GM13976 (cell line): ENCODE measurements at regions not wholly inside any gene's neighbourhood (a gene's known extent, or its start where the extent isn't known, plus 50 kb on each side); places are given as distances from the start of the nearest gene placed in this dataset.
A peak's percentile ranks its signal among the peaks of the same experiment; 100 is the strongest.

Source experiments
- DNase-seq: peaks from one replicate; pipeline ENCODE4 v3.0.0; 2012; ENCODE audit warnings: low spot score
- in situ Hi-C: fragments of 300-500 bp; cut with MboI; formaldehyde crosslinking; loops from one replicate; pipeline ENCODE4 v1.12.0; 2022; ENCODE audit warnings: low sequenced_read_pairs, mixed read lengths, inconsistent platforms; ENCODE audit not compliant: unreplicated experiment
- TF ChIP-seq, protein P1 (sequence below): IDR thresholded peaks from 2 replicates; pipeline ENCODE4 v1.5.1; 2012; ENCODE audit warnings: borderline replicate concordance, mild to moderate bottlenecking; ENCODE audit not compliant: insufficient read depth; ENCODE audit errors: extremely low read depth, missing control alignments, control extremely low read depth

- TF ChIP-seq, protein P1, sequence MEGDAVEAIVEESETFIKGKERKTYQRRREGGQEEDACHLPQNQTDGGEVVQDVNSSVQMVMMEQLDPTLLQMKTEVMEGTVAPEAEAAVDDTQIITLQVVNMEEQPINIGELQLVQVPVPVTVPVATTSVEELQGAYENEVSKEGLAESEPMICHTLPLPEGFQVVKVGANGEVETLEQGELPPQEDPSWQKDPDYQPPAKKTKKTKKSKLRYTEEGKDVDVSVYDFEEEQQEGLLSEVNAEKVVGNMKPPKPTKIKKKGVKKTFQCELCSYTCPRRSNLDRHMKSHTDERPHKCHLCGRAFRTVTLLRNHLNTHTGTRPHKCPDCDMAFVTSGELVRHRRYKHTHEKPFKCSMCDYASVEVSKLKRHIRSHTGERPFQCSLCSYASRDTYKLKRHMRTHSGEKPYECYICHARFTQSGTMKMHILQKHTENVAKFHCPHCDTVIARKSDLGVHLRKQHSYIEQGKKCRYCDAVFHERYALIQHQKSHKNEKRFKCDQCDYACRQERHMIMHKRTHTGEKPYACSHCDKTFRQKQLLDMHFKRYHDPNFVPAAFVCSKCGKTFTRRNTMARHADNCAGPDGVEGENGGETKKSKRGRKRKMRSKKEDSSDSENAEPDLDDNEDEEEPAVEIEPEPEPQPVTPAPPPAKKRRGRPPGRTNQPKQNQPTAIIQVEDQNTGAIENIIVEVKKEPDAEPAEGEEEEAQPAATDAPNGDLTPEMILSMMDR: peak; percentile 36
- DNase-seq: peak; percentile 37
- in situ Hi-C loops: loop anchor here (25.0 kb wide), 1 partner anchor 197 kb away; no protein-coding TSS in a partner anchor
Measured at GRCh38 chr4:89434364-89434988, 126.9 kb upstream of the GPRIN3 start.

DNA sequence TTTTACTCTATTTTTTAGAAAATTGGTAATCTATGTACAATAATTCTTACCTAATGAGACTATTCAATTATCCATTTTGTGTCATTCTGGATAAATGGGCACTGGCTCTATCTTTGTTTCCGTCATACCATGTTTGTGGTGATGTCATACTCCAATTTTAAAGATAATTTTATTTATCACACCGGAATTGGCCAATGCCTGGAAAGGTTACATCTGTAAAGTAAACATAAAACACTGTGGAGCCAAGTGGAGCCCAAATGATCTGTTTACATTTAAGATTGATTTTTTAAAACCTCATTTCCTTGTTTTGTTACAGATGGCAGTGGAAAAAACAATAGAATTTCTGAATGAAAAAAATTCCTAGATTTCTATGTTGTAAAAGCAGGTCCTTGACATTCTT is 120.2 kb upstream of the GPRIN3 start:
- in situ Hi-C loops: loop anchor here (25.0 kb wide), 1 partner anchor 190 kb away; no protein-coding TSS in a partner anchor
- no peak for DNase-seq
- TF ChIP-seq, protein P1: no peak

- TF ChIP-seq, protein P1: no peak
- in situ Hi-C loops: loop anchor here (25.0 kb wide), 1 partner anchor 188 kb away; no protein-coding TSS in a partner anchor
- no peak for DNase-seq
Measured at GRCh38 chr4:89425023-89425422, 117.4 kb upstream of the GPRIN3 start.

DNA sequence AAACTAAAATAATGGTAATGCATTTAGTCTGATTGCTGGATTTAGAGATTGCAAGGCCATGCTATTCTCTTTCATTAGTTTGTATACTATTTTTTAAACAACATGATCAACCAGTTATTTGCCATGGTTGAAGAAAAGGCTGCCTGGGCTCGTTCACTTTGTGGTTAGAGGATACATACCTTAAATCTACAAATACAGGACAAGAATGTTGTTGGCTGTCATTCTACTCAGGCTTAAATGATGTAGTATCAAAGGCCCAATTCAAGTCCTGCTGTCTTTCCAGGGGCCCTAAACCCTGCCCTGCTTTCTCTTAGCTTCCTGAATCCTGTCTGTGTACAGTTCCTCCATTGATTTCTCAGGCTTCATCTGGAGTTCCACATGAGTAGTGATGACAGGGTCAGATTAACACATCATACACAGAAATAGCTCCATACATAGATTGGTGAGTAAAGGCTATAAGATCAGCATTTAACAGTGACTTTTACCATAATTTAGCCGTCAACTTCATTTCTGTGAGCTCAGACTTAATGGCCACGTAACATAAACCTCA is 114.9 kb upstream of the GPRIN3 start:
- in situ Hi-C loops: no loop called here
- TF ChIP-seq, protein P1: no peak

GRCh38 chr4:89420507-89420906 is 112.9 kb upstream of the GPRIN3 start:
- TF ChIP-seq, protein P1: no peak
- in situ Hi-C loops: no loop called here
- no peak for DNase-seq

More for the DNA sequence above, 114.9 kb upstream of the GPRIN3 start:
- DNase-seq: no peak

DNA sequence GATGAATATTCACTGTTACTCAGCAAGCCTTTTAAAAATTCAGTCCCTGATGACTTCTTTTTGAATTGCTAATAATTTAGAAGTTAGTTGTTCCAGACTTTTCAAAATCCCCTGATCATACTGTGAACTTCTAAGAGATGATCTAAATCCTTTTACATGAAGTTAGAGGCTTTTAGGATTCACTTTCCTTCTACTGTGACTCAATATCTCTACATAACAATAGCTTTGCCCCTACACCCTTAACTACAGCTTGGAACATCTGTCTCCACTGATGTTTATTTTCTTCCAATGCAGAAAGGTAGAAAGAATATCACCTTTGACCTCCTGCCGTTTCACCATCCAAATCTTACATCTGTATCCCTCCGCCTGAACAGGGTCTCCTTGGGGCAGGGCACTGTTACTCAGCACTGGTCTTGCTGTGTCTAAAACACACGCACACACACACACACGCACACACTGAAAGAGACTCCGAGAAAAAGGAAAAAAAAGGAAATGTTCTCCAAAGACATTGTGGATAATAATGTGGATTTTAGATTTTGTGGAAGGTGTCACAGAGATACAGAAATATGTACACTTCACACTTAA is 111.6 kb upstream of the GPRIN3 start:
- TF ChIP-seq, protein P1: no peak
- in situ Hi-C loops: no loop called here
- no peak for DNase-seq
